ENCODE measurements at regions not wholly inside any gene's neighbourhood (a gene's known extent, or its start where the extent isn't known, plus 50 kb on each side); places are given as distances from the start of the nearest gene placed in this dataset.
"Not testable (repeated sequence)": the region's sequence is repeated elsewhere in the genome, so short reads cannot be mapped to it uniquely, and the experiment has no call there.

DNA sequence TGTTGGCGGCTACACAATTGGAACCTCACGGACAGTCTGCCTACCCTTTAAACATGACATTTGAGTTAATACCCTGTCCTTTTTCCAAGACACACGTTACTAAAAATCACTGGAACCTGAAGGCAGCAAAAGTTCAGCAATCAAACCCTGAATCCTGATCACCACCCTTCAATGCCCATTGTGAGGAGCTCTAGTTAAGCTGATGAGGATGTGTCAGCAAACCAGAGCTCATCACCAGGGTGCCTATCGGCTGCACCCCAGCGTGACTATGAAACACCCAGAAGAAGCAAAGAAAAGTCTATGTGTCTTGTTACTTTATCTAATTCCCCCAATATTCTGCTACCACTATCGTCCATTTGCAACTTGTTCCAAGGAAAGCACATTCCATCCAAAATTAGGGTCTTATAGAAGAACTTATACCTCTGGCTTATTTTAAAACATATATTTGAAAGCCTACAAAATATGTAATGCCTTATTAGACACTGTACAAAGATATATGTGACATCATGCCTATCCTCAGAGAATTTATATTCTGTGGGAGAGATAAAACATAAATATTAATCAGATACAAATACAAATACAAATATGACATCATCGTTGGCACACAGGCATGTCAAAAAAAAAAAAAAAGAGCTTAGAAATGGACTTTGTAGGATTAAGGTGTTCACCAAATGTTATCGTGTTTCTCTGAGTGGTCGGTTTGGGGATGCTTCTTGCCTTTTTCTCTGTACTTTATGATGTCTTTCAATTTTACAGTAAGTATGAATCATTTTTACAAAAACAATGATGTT is 219.7 kb upstream of the SETMAR start:
- H3K9me3 ChIP-seq (ENCODE audit: control insufficient read depth in 2 of 2, low read length in 2 of 2): no peaks in the 10 kb centered on the region

DNA sequence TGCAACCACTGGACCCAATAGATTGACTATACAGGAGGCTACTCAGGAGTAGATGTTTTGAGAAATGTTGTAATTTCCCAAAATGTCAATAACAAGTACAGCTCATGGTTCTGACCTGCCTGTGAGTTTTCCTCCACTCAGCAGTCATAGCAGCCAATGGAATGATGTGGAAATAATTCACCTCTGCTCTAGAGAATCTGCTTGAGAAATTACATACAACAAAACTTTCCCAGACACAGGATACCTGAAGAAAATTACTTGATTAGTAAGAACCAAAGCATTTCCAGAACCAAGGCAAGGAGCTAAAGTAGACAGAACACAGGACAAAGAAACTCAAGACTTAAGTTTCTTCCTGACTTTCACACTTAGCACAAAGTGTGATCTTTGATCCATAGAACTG is 218.9 kb upstream of the SETMAR start:
- no peaks in the 10 kb centered on the region for H3K9me3 ChIP-seq (ENCODE audit: control insufficient read depth in 2 of 2, low read length in 2 of 2)
- no peaks in the 10 kb centered on the region for H3K4me1 ChIP-seq (ENCODE audit: control insufficient read depth in 2 of 2, insufficient read depth in 2 of 2, low read length in 2 of 2)

More for the DNA sequence above, 219.7 kb upstream of the SETMAR start:
- Histone ChIP-seq H3K27me3 (ENCODE audit: control insufficient read depth in 2 of 2, insufficient read depth in 2 of 2, low read length in 2 of 2) (no peaks in the 10 kb centered on the region), H3K4me3 (ENCODE audit: low read length in 2 of 2) (no peak overlapping the region), H3K36me3 (ENCODE audit: control insufficient read depth in 2 of 2, insufficient read depth in 2 of 2, low read length in 2 of 2) (no peaks in the 10 kb centered on the region), H3K9ac (ENCODE audit: low read depth in 1 of 2, low read length in 2 of 2) (no peak overlapping the region), H3K27ac (ENCODE audit: low read depth in 2 of 2, low read length in 2 of 2) (no peak overlapping the region), H3K4me1 (ENCODE audit: control insufficient read depth in 2 of 2, insufficient read depth in 2 of 2, low read length in 2 of 2) (no peaks in the 10 kb centered on the region)

DNA sequence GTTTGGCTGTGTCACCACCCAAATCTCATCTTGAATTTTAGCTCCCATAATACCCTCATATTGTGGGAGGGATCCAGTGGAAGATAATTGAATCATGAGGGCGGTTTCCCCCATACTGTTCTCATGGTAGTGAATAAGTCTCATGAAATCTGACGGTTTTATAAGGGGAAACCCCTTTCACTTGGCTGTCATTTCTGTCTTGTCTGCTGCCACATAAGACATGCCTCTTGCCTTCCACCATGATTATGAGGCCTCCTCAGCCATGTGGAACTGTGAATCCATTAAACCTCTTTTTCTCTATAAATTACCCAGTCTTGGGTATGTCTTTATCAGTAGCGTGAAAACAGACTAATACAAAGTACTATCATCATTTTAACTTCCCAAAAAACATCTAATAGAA is 216.5 kb upstream of the SETMAR start:
- H3K27ac ChIP-seq (ENCODE audit: low read depth in 2 of 2, low read length in 2 of 2); H3K4me1 ChIP-seq (ENCODE audit: control insufficient read depth in 2 of 2, insufficient read depth in 2 of 2, low read length in 2 of 2); H3K9me3 ChIP-seq (ENCODE audit: control insufficient read depth in 2 of 2, low read length in 2 of 2); H3K36me3 ChIP-seq (ENCODE audit: control insufficient read depth in 2 of 2, insufficient read depth in 2 of 2, low read length in 2 of 2); H3K9ac ChIP-seq (ENCODE audit: low read depth in 1 of 2, low read length in 2 of 2); H3K4me3 ChIP-seq (ENCODE audit: low read length in 2 of 2); H3K27me3 ChIP-seq (ENCODE audit: control insufficient read depth in 2 of 2, insufficient read depth in 2 of 2, low read length in 2 of 2): not testable (repeated sequence)

More for the DNA sequence above, 218.9 kb upstream of the SETMAR start:
- no peak overlapping the region for H3K27ac ChIP-seq (ENCODE audit: low read depth in 2 of 2, low read length in 2 of 2)
- H3K9ac ChIP-seq (ENCODE audit: low read depth in 1 of 2, low read length in 2 of 2): no peak overlapping the region
- no peaks in the 10 kb centered on the region for H3K27me3 ChIP-seq (ENCODE audit: control insufficient read depth in 2 of 2, insufficient read depth in 2 of 2, low read length in 2 of 2)
- H3K4me3 ChIP-seq (ENCODE audit: low read length in 2 of 2): no peak overlapping the region
- no peaks in the 10 kb centered on the region for H3K36me3 ChIP-seq (ENCODE audit: control insufficient read depth in 2 of 2, insufficient read depth in 2 of 2, low read length in 2 of 2)

DNA sequence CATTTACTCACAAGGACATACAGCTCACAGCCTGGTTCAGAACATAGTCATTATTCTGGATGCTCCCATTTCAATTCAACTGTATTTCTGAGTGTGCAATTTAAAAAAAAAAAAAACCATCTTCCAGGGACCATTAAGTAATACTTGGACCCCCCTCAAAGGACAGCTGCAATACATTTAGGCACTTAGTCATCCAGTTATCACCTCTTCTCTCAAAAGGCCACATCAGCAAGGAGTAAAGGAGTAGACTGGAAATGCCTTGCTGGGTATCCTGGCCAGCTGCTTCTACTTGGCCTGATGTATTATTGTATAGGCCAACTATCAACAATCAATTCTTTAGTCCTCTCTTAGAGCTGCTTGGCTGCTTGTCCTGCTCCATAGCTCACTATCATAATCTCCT is 211.4 kb upstream of the SETMAR start:
- H3K9ac ChIP-seq (ENCODE audit: low read depth in 1 of 2, low read length in 2 of 2): no peak overlapping the region
- H3K4me1 ChIP-seq (ENCODE audit: control insufficient read depth in 2 of 2, insufficient read depth in 2 of 2, low read length in 2 of 2): no peaks in the 10 kb centered on the region
- H3K36me3 ChIP-seq (ENCODE audit: control insufficient read depth in 2 of 2, insufficient read depth in 2 of 2, low read length in 2 of 2): no peaks in the 10 kb centered on the region
- H3K27me3 ChIP-seq (ENCODE audit: control insufficient read depth in 2 of 2, insufficient read depth in 2 of 2, low read length in 2 of 2): no peaks in the 10 kb centered on the region
- no peak overlapping the region for H3K4me3 ChIP-seq (ENCODE audit: low read length in 2 of 2)
- H3K9me3 ChIP-seq (ENCODE audit: control insufficient read depth in 2 of 2, low read length in 2 of 2): no peaks in the 10 kb centered on the region
- H3K27ac ChIP-seq (ENCODE audit: low read depth in 2 of 2, low read length in 2 of 2): no peak overlapping the region

DNA sequence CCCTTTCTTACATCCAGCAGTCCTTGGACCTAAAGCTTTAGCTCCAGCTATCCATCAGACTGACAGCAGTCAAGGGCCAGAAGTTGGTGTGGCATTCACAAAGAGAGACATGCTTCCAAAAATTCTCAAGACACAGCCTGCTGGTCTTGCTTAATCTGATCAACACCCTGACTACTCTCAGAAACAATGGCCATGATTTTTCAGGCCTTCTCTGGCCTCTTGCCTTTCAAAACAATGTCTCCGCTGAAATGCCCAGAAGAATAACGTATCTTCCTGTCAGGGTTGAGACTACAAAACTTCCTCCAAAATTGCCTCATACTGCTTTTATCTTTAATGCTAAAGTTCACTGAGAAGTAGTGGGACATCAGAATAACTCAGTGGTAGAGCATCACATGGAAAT is 205.4 kb upstream of the SETMAR start:
- no peak overlapping the region for H3K9ac ChIP-seq (ENCODE audit: low read depth in 1 of 2, low read length in 2 of 2)
- no peaks in the 10 kb centered on the region for H3K9me3 ChIP-seq (ENCODE audit: control insufficient read depth in 2 of 2, low read length in 2 of 2)
- H3K27ac ChIP-seq (ENCODE audit: low read depth in 2 of 2, low read length in 2 of 2): no peak overlapping the region
- H3K27me3 ChIP-seq (ENCODE audit: control insufficient read depth in 2 of 2, insufficient read depth in 2 of 2, low read length in 2 of 2): no peaks in the 10 kb centered on the region
- H3K4me3 ChIP-seq (ENCODE audit: low read length in 2 of 2): no peak overlapping the region
- no peaks in the 10 kb centered on the region for H3K36me3 ChIP-seq (ENCODE audit: control insufficient read depth in 2 of 2, insufficient read depth in 2 of 2, low read length in 2 of 2)
- no peaks in the 10 kb centered on the region for H3K4me1 ChIP-seq (ENCODE audit: control insufficient read depth in 2 of 2, insufficient read depth in 2 of 2, low read length in 2 of 2)

DNA sequence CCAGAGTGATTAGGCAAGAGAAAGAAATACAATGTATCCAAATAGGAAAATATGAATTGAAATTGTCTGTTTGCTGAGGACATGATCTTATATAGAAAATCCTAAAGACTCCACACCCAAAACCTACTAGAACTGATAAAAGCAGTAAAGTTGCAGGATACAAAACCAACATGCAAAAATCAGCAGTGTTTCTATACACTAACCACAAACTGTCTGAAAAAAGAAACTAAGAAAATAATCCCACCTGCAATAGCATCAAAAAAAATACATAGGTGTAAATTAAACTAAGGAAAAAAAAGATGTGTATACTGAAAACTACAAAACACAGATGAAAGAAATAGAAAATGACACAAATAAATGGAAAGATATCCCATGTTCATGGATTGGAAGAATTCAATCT is 203.6 kb upstream of the SETMAR start:
- Histone ChIP-seq H3K9me3 (ENCODE audit: control insufficient read depth in 2 of 2, low read length in 2 of 2) (no peaks in the 10 kb centered on the region), H3K36me3 (ENCODE audit: control insufficient read depth in 2 of 2, insufficient read depth in 2 of 2, low read length in 2 of 2) (no peaks in the 10 kb centered on the region), H3K9ac (ENCODE audit: low read depth in 1 of 2, low read length in 2 of 2) (no peak overlapping the region), H3K4me1 (ENCODE audit: control insufficient read depth in 2 of 2, insufficient read depth in 2 of 2, low read length in 2 of 2) (no peaks in the 10 kb centered on the region), H3K27ac (ENCODE audit: low read depth in 2 of 2, low read length in 2 of 2) (no peak overlapping the region), H3K4me3 (ENCODE audit: low read length in 2 of 2) (no peak overlapping the region), H3K27me3 (ENCODE audit: control insufficient read depth in 2 of 2, insufficient read depth in 2 of 2, low read length in 2 of 2) (no peaks in the 10 kb centered on the region)

DNA sequence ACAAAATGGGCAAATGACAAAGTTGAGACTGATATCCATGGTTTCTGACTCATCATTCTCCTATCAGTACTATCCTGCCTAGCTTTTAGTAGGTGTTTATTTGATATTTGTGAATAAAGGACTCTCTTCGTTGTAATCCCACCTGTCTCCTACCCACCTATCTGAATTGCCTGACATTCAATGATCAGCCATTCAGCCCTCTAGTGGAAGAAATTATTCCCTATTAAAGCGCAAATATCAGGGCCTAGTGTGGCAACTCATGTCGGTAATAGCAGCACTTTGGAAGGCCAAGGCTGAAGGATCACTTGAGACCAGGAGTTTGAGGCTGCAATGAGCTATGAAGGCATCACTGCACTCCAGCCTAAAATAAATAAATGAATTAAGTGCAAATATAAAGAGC is 195.7 kb upstream of the SETMAR start:
- Histone ChIP-seq H3K9ac (ENCODE audit: low read depth in 1 of 2, low read length in 2 of 2) (no peak overlapping the region), H3K4me3 (ENCODE audit: low read length in 2 of 2) (no peak overlapping the region), H3K9me3 (ENCODE audit: control insufficient read depth in 2 of 2, low read length in 2 of 2) (no peaks in the 10 kb centered on the region), H3K27ac (ENCODE audit: low read depth in 2 of 2, low read length in 2 of 2) (no peak overlapping the region), H3K36me3 (ENCODE audit: control insufficient read depth in 2 of 2, insufficient read depth in 2 of 2, low read length in 2 of 2) (no peaks in the 10 kb centered on the region), H3K4me1 (ENCODE audit: control insufficient read depth in 2 of 2, insufficient read depth in 2 of 2, low read length in 2 of 2) (no peaks in the 10 kb centered on the region), H3K27me3 (ENCODE audit: control insufficient read depth in 2 of 2, insufficient read depth in 2 of 2, low read length in 2 of 2) (no peaks in the 10 kb centered on the region)

DNA sequence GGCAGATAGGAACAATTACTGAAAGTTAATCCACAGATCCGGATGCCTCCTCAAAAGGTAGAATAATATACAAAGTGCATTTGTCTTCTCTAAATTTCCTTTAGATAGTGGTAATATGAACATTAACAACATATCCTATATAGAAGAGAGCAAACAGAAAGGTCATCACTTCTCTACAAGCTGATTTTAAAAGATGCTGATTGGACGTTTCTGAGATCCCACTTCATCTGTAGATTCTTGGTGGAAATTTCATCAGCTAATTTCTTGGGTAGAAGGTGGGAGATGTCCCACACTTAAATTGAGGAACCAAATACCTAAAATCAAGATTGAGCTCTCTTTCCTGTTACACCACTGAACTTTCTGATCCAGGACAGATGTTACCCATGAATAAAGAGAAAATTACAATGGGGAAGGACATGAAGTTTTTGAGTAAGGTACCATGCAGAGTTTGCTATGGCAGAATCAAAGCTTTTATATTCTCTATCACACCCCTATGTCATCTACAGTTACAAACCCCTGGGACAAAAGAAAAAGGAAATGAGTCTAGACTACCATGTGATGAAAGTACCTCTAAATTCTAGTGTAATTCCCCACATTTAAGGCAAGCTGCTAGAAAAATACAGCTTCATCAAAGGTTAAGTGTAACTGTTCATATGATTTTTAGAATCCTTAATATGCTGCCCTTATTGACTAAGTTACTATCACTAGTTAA is 189.2 kb upstream of the SETMAR start:
- Histone ChIP-seq H3K9me3 (ENCODE audit: control insufficient read depth in 2 of 2, low read length in 2 of 2) (no peaks in the 10 kb centered on the region), H3K36me3 (ENCODE audit: control insufficient read depth in 2 of 2, insufficient read depth in 2 of 2, low read length in 2 of 2) (no peaks in the 10 kb centered on the region)

DNA sequence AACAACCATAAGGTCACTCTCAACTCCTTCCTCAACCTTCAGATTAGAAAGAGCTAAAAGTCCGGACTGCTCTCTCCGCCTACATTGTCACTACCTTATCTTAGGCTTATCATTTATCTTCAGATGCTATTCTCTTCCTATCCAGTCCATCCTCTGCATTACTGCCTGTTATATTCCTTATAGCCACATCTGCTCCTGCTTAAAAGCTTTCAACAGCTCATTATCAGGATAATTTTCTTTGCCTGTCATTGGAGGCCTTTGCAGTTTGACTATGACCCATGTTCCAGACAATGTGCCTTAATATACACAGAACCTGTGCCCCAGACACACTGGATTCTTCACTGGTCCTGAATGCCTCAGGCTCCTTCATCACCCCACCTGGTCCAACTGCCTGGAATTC is 184.1 kb upstream of the SETMAR start:
- H3K36me3 ChIP-seq (ENCODE audit: control insufficient read depth in 2 of 2, insufficient read depth in 2 of 2, low read length in 2 of 2): no peaks in the 10 kb centered on the region
- H3K4me1 ChIP-seq (ENCODE audit: control insufficient read depth in 2 of 2, insufficient read depth in 2 of 2, low read length in 2 of 2): no peaks in the 10 kb centered on the region
- H3K9ac ChIP-seq (ENCODE audit: low read depth in 1 of 2, low read length in 2 of 2): no peak overlapping the region
- H3K9me3 ChIP-seq (ENCODE audit: control insufficient read depth in 2 of 2, low read length in 2 of 2): no peaks in the 10 kb centered on the region
- H3K27me3 ChIP-seq (ENCODE audit: control insufficient read depth in 2 of 2, insufficient read depth in 2 of 2, low read length in 2 of 2): no peaks in the 10 kb centered on the region
- no peak overlapping the region for H3K4me3 ChIP-seq (ENCODE audit: low read length in 2 of 2)
- H3K27ac ChIP-seq (ENCODE audit: low read depth in 2 of 2, low read length in 2 of 2): no peak overlapping the region

More for the DNA sequence above, 189.2 kb upstream of the SETMAR start:
- H3K9ac ChIP-seq (ENCODE audit: low read depth in 1 of 2, low read length in 2 of 2): no peak overlapping the region
- H3K4me1 ChIP-seq (ENCODE audit: control insufficient read depth in 2 of 2, insufficient read depth in 2 of 2, low read length in 2 of 2): no peaks in the 10 kb centered on the region
- H3K27me3 ChIP-seq (ENCODE audit: control insufficient read depth in 2 of 2, insufficient read depth in 2 of 2, low read length in 2 of 2): no peaks in the 10 kb centered on the region
- H3K27ac ChIP-seq (ENCODE audit: low read depth in 2 of 2, low read length in 2 of 2): no peak overlapping the region
- H3K4me3 ChIP-seq (ENCODE audit: low read length in 2 of 2): no peak overlapping the region

DNA sequence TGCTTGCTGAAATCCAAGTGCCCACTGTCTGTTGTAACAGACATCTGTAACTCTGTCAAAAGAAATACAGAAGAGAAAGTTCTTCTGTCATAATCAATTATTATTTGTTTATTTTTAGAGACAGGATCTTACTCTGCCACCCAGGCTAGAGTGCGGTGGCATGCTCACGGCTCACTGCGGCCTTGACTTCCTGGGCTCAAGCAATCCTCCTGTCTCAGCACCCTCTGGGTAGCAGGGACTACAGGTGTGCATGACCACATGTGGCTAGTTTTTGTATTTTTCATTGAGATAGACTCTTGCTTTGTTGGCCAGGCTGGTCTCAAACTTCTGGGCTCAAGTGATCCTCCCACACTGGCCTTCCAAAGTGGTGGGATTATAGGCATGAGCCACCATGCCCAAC is 177.6 kb upstream of the SETMAR start:
- Histone ChIP-seq H3K36me3 (ENCODE audit: control insufficient read depth in 2 of 2, insufficient read depth in 2 of 2, low read length in 2 of 2) (no peaks in the 10 kb centered on the region), H3K4me3 (ENCODE audit: low read length in 2 of 2) (no peak overlapping the region), H3K4me1 (ENCODE audit: control insufficient read depth in 2 of 2, insufficient read depth in 2 of 2, low read length in 2 of 2) (no peaks in the 10 kb centered on the region), H3K27ac (ENCODE audit: low read depth in 2 of 2, low read length in 2 of 2) (no peak overlapping the region), H3K27me3 (ENCODE audit: control insufficient read depth in 2 of 2, insufficient read depth in 2 of 2, low read length in 2 of 2) (no peaks in the 10 kb centered on the region), H3K9ac (ENCODE audit: low read depth in 1 of 2, low read length in 2 of 2) (no peak overlapping the region), H3K9me3 (ENCODE audit: control insufficient read depth in 2 of 2, low read length in 2 of 2) (no peaks in the 10 kb centered on the region)
